Gastrocnemius medialis (tissue), 4 donors: ENCODE measurements at regions not wholly inside any gene's neighbourhood (a gene's known extent, or its start where the extent isn't known, plus 50 kb on each side); places are given as distances from the start of the nearest gene placed in this dataset.

ENCODE experiments used
- ATAC-seq, 2 donors: fragments of 150-250 bp; one replicate each; pipeline ENCODE4 v1.9.1; 2016
- DNase-seq, 2 donors: peaks; one replicate each; pipeline ENCODE4 v3.0.0-alpha.2; 2019
- H3K27ac ChIP-seq, 4 donors: fragments of 200-600 bp; sonication (generic); 1 replicate in 1 of 4; 2 replicates in 3 of 4; pipeline ENCODE4 v1.5.1; 2016 to 2018; ENCODE audit warnings: mild to moderate bottlenecking in 2 of 4, moderate library complexity in 1 of 4
- H3K27me3 ChIP-seq, 3 donors: fragments of 200-600 bp; sonication (generic) in 2 of 3; 1 replicate in 1 of 3; 2 replicates in 2 of 3; pipeline versions ENCODE4 v1.5.1 to v1.6.0; 2016 to 2019; ENCODE audit warnings: mild to moderate bottlenecking in 1 of 3, moderate library complexity in 1 of 3
- H3K36me3 ChIP-seq, 2 donors: fragments of 200-600 bp; sonication (generic) in 1 of 2; one replicate each; pipeline ENCODE4 v1.5.1; 2017 to 2018
- H3K4me1 ChIP-seq, 2 donors: fragments of 200-600 bp; sonication (generic) in 1 of 2; one replicate each; pipeline ENCODE4 v1.5.1; 2016 to 2017; ENCODE audit warnings: mild to moderate bottlenecking in 2 of 2
- H3K4me3 ChIP-seq, 4 donors: fragments of 200-600 bp; sonication (generic) in 3 of 4; 1 replicate in 1 of 4; 2 replicates in 3 of 4; pipeline ENCODE4 v1.5.1; 2016 to 2019; ENCODE audit warnings: mild to moderate bottlenecking in 2 of 4
- H3K9me3 ChIP-seq, 3 donors: fragments of 200-600 bp; sonication (generic) in 2 of 3; 1 replicate in 1 of 3; 2 replicates in 2 of 3; pipeline ENCODE4 v1.5.1; 2016 to 2019
- CTCF ChIP-seq, 5 experiments: fragments of 450-650 bp in 3 of 5; fragments of 200-600 bp in 2 of 5; sonication (generic) in 2 of 5; IDR thresholded peaks in 4 of 5; conservative IDR thresholded peaks in 1 of 5; 1 replicate in 4 of 5; 2 replicates in 1 of 5; pipeline ENCODE4 v1.5.1; 2016 to 2019; ENCODE audit warnings: antibody characterized with exemption in 5 of 5, mild to moderate bottlenecking in 3 of 5, moderate library complexity in 3 of 5
- POLR2A ChIP-seq, 2 donors: fragments of 450-650 bp; IDR thresholded peaks; one replicate each; pipeline ENCODE4 v1.6.1; 2017; ENCODE audit warnings: antibody characterized with exemption in 2 of 2, mild to moderate bottlenecking in 2 of 2, moderate library complexity in 2 of 2
- in situ Hi-C, 4 donors: fragments of 200-750 bp; cut with MboI; loops; one replicate each; pipeline versions ENCODE4 v1.15.0 to v1.8.0; 2017; ENCODE audit warnings: low sequenced_read_pairs in 4 of 4
- intact Hi-C: fragments of 100-400 bp; cut with DNase I; formaldehyde crosslinking; loops from one replicate; pipeline ENCODE4 v1.15.1; 2023; ENCODE audit warnings: low total_unique reads

- TF ChIP-seq POLR2A (IDR thresholded peaks at IDR 0.05) (no peak), CTCF (IDR thresholded peaks at IDR 0.05 in 4 of 5, conservative IDR thresholded peaks at IDR 0.05 in 1 of 5) (no peak)
Measured at GRCh38 chr9:29875547-29875946, 2302.3 kb upstream of the C9orf72 start.

GRCh38 chr9:29882767-29883166, 2309.5 kb upstream of the C9orf72 start:
- H3K27me3 ChIP-seq, result no peaks in the 10 kb centered on the region
- in situ Hi-C loops, result no loop called here
- DNase-seq (no peak), ATAC-seq (no peak)
- no peak overlapping the region for H3K4me3 ChIP-seq
- no peaks in the 10 kb centered on the region for H3K36me3 ChIP-seq
- no peaks in the 10 kb centered on the region for H3K9me3 ChIP-seq
- intact Hi-C loops, result no loop called here
- H3K4me1 ChIP-seq, result no peaks in the 10 kb centered on the region
- TF ChIP-seq POLR2A (IDR thresholded peaks at IDR 0.05), result no peak
- no peak for TF ChIP-seq CTCF (IDR thresholded peaks at IDR 0.05 in 4 of 5, conservative IDR thresholded peaks at IDR 0.05 in 1 of 5)
- H3K27ac ChIP-seq, result no peak overlapping the region

More at GRCh38 chr9:29875547-29875946, 2302.3 kb upstream of the C9orf72 start:
- H3K4me3 ChIP-seq, result no peak overlapping the region
- no peaks in the 10 kb centered on the region for H3K9me3 ChIP-seq
- intact Hi-C loops (no loop called here), in situ Hi-C loops (no loop called here)
- no peak for ATAC-seq
- DNase-seq, result no peak
- no peaks in the 10 kb centered on the region for H3K27me3 ChIP-seq
- H3K4me1 ChIP-seq, result no peaks in the 10 kb centered on the region
- H3K27ac ChIP-seq, result no peak overlapping the region
- H3K36me3 ChIP-seq, result no peaks in the 10 kb centered on the region

GRCh38 chr9:29906065-29906464, 2332.8 kb upstream of the C9orf72 start:
- DNase-seq (no peak), ATAC-seq (no peak)
- in situ Hi-C loops (no loop called here), intact Hi-C loops (no loop called here)
- Histone ChIP-seq H3K27me3 (no peaks in the 10 kb centered on the region), H3K36me3 (no peaks in the 10 kb centered on the region), H3K27ac (no peak overlapping the region), H3K9me3 (no peaks in the 10 kb centered on the region), H3K4me3 (no peak overlapping the region), H3K4me1 (no peaks in the 10 kb centered on the region)
- TF ChIP-seq CTCF (IDR thresholded peaks at IDR 0.05 in 4 of 5, conservative IDR thresholded peaks at IDR 0.05 in 1 of 5), result no peak
- no peak for TF ChIP-seq POLR2A (IDR thresholded peaks at IDR 0.05)

- no peak for DNase-seq
- H3K27ac ChIP-seq, result no peak overlapping the region
- H3K4me3 ChIP-seq, result no peak overlapping the region
- H3K27me3 ChIP-seq, result no peaks in the 10 kb centered on the region
- intact Hi-C loops, result no loop called here
- in situ Hi-C loops, result no loop called here
- H3K4me1 ChIP-seq, result no peaks in the 10 kb centered on the region
- ATAC-seq, result no peak
- TF ChIP-seq POLR2A (IDR thresholded peaks at IDR 0.05) (no peak), CTCF (IDR thresholded peaks at IDR 0.05 in 4 of 5, conservative IDR thresholded peaks at IDR 0.05 in 1 of 5) (no peak)
- no peaks in the 10 kb centered on the region for H3K36me3 ChIP-seq
- no peaks in the 10 kb centered on the region for H3K9me3 ChIP-seq
Measured at GRCh38 chr9:29928072-29928471, 2354.8 kb upstream of the C9orf72 start.

DNA sequence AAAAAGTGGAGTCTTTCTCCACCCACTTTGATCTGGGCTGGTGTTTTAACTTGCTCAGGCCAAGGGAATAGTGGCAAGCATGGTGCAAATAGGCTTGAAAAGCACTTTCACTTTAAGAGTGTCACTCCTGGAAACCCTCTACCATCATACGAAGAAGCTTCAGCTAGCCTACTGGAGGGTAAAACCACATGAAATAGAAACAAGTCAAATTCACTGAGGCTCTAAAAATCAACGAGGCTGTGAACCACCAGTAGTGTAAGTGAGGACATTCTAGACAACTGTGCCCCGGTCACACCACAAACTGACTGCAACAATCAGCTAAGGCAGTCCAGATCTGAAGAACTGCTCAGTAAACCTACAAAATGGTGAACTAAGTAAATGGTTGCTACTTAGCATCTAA, 2366.3 kb upstream of the C9orf72 start:
- in situ Hi-C loops, result no loop called here
- DNase-seq, result no peak
- ATAC-seq, result no peak

More for the DNA sequence above, 2366.3 kb upstream of the C9orf72 start:
- no peak overlapping the region for H3K4me3 ChIP-seq
- TF ChIP-seq POLR2A (IDR thresholded peaks at IDR 0.05), result no peak
- TF ChIP-seq CTCF (IDR thresholded peaks at IDR 0.05 in 4 of 5, conservative IDR thresholded peaks at IDR 0.05 in 1 of 5), result no peak
- H3K9me3 ChIP-seq, result no peaks in the 10 kb centered on the region
- no peaks in the 10 kb centered on the region for H3K4me1 ChIP-seq
- H3K27me3 ChIP-seq, result no peaks in the 10 kb centered on the region
- H3K36me3 ChIP-seq, result no peaks in the 10 kb centered on the region
- no peak overlapping the region for H3K27ac ChIP-seq
- intact Hi-C loops, result no loop called here
